ENCODE measurements at regions not wholly inside any gene's neighbourhood (a gene's known extent, or its start where the extent isn't known, plus 50 kb on each side); places are given as distances from the start of the nearest gene placed in this dataset.

DNA sequence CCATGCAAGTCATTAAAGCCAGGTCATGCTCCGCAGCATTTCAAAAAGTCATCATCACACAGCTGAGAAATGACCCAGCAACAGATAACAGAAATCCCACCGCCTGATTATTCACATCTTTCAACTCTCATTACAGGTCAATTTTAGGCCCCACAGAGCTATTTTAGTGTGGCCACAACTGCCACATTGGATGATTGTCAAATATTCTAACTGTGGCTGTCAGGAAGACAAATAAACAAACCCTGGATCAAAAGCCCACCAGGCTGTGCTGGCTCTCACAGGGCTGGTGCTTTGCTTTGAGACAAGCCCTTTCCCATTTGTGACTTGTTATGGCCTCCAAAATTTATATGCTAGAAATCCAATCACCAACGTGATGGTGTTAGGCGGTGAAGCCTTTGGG lies 117.6 kb upstream of the CDC14C start:
- in situ Hi-C loops (cut with HindIII; ENCODE audit: low sequenced_read_pairs), result no loop called here
- DNase-seq (ENCODE audit: low read depth, low spot score), result no peak
- no peak overlapping the region for H3K4me3 ChIP-seq (ENCODE audit: low read depth, low read length)
- TF ChIP-seq, protein P1, sequence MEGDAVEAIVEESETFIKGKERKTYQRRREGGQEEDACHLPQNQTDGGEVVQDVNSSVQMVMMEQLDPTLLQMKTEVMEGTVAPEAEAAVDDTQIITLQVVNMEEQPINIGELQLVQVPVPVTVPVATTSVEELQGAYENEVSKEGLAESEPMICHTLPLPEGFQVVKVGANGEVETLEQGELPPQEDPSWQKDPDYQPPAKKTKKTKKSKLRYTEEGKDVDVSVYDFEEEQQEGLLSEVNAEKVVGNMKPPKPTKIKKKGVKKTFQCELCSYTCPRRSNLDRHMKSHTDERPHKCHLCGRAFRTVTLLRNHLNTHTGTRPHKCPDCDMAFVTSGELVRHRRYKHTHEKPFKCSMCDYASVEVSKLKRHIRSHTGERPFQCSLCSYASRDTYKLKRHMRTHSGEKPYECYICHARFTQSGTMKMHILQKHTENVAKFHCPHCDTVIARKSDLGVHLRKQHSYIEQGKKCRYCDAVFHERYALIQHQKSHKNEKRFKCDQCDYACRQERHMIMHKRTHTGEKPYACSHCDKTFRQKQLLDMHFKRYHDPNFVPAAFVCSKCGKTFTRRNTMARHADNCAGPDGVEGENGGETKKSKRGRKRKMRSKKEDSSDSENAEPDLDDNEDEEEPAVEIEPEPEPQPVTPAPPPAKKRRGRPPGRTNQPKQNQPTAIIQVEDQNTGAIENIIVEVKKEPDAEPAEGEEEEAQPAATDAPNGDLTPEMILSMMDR (IDR thresholded peaks at IDR 0.05; ENCODE audit: low read depth, low read length), result no peak

DNA sequence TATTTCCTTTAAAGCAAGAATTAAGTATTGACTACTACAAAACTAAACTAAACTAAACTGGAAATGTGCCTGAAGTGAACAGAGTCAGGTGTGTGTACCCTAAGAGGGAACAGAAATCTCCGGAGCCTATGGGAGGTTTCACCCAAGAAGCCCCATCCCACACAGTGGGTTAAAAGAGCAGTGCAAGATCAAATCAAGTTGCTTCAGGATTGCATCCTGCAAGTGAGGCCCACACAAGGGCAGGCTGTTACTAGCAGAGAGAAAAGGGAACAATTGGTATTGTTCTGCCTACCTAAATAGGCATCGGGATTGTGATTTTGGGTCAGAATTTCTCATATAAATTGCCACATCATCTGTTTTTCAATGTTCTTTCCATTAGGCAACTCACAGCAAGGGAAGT lies 113.3 kb upstream of the CDC14C start:
- DNase-seq (ENCODE audit: low read depth, low spot score), result no peak
- TF ChIP-seq, protein P1 (IDR thresholded peaks at IDR 0.05; ENCODE audit: low read depth, low read length), result no peak
- in situ Hi-C loops (cut with HindIII; ENCODE audit: low sequenced_read_pairs), result no loop called here
- no peak overlapping the region for H3K4me3 ChIP-seq (ENCODE audit: low read depth, low read length)

DNA sequence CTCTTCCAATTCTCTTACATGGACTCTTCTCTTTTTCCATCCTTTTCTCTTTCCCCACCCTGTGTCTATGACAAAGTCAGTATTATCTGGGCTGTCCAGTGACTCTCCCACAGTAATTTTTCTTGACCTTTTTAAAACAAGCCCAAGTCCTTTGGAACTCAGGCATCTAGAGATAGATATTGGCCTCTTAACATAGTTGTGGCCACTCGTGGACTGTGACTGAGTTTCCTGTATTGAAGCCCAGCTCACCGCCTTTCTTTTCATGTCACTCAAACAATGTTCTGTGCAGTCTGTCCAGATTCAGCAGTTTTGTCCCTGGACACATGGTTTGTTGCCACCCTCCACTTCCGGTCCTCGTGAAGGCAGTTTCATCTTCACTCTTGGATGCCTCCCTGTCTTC lies 110.9 kb upstream of the CDC14C start:
- H3K4me3 ChIP-seq (ENCODE audit: low read depth, low read length), result no peak overlapping the region
- DNase-seq (ENCODE audit: low read depth, low spot score), result no peak
- TF ChIP-seq, protein P1 (IDR thresholded peaks at IDR 0.05; ENCODE audit: low read depth, low read length), result no peak
- in situ Hi-C loops (cut with HindIII; ENCODE audit: low sequenced_read_pairs), result no loop called here

DNA sequence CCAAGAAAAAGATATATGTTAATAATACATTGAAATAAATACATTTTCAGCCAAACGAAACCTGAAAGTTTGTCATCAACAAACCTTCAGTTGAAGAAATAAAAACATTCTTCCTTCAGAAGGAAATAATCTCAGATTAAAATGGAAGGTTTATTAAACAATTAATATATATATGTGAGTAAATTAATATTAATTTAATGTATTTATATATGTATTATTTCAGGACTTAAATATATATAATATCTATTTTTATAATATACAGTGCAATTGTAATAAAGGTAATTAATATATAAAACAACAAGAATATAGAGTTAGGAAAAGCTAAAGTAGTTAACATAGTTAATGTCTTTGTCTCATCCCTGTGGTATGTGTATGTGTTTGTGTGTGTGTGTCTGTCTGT lies 102.2 kb upstream of the CDC14C start:
- in situ Hi-C loops (cut with HindIII; ENCODE audit: low sequenced_read_pairs), result no loop called here
- TF ChIP-seq, protein P1 (IDR thresholded peaks at IDR 0.05; ENCODE audit: low read depth, low read length), result no peak
- DNase-seq (ENCODE audit: low read depth, low spot score), result no peak
- no peak overlapping the region for H3K4me3 ChIP-seq (ENCODE audit: low read depth, low read length)

DNA sequence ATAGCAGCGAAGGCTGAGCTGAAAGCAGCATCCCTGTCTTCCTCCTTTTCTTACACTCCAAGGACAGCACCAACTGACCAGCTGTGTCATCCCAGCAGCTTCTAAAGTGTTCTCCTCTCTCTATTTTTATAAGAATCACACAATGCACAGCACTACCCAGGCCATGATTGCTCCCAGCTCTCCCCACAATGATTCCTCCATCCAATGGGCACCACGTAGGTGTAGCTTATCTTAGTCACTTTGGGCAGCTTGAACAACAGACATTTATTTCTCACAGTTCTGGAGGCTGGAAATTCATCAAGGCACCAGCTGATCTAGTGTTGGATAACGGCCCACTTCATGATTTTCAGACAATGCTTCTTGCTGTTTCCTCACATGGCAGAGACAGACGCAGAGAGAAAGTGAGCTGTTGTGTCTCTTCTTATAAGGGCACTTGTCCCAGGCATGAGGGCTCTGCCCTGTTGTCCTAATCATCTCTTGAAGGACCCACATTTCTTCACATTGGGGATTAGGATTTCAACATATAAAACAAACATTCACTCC lies 92.0 kb upstream of the CDC14C start:
- TF ChIP-seq, protein P1 (IDR thresholded peaks at IDR 0.05; ENCODE audit: low read depth, low read length), result no peak
- in situ Hi-C loops (cut with HindIII; ENCODE audit: low sequenced_read_pairs), result no loop called here
- no peak overlapping the region for H3K4me3 ChIP-seq (ENCODE audit: low read depth, low read length)
- no peak for DNase-seq (ENCODE audit: low read depth, low spot score)

DNA sequence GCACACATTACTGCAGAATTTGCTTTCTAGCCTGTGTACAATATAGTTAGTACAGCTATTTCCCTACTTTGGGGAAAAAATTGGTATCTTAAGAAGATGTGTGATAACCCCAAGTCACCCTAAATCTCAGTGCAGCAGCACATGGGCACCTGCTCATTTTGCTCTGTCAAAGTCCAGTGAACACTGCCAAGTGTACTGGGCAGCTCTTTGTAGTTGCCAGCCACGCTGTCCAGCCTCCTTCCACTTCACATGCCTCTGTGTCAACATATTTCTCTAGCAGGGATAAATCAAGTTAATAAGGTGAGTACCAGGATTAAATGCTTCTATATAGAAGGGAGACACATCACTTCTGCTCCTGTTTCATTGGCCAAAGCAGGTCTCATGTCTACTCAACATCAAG lies 87.1 kb upstream of the CDC14C start:
- no peak overlapping the region for H3K4me3 ChIP-seq (ENCODE audit: low read depth, low read length)
- in situ Hi-C loops (cut with HindIII; ENCODE audit: low sequenced_read_pairs), result no loop called here
- no peak for DNase-seq (ENCODE audit: low read depth, low spot score)
- TF ChIP-seq, protein P1 (IDR thresholded peaks at IDR 0.05; ENCODE audit: low read depth, low read length), result no peak

DNA sequence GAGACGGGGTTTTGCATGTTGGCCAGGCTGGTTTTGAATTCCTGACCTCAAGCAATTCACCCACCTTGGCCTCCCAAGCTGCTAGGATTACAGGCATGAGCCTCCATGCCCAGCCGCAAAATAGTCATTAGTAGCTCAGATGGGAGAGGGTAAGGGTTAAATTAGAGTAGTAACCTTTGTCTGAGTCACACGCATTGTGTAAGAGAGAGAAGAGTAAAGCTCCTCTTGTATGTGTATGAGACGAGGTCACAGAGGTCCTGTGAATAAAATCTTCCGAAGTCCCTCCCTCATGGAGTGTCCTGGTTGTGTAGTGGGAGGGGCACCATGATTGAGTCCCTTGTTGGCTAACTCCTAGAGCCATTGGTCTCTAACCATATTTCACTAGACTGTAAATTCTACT lies 85.2 kb upstream of the CDC14C start:
- in situ Hi-C loops (cut with HindIII; ENCODE audit: low sequenced_read_pairs), result no loop called here
- TF ChIP-seq, protein P1 (IDR thresholded peaks at IDR 0.05; ENCODE audit: low read depth, low read length), result no peak
- H3K4me3 ChIP-seq (ENCODE audit: low read depth, low read length), result no peak overlapping the region
- DNase-seq (ENCODE audit: low read depth, low spot score), result no peak
